ENCODE measurements at regions not wholly inside any gene's neighbourhood (a gene's known extent, or its start where the extent isn't known, plus 50 kb on each side); places are given as distances from the start of the nearest gene placed in this dataset.

DNA sequence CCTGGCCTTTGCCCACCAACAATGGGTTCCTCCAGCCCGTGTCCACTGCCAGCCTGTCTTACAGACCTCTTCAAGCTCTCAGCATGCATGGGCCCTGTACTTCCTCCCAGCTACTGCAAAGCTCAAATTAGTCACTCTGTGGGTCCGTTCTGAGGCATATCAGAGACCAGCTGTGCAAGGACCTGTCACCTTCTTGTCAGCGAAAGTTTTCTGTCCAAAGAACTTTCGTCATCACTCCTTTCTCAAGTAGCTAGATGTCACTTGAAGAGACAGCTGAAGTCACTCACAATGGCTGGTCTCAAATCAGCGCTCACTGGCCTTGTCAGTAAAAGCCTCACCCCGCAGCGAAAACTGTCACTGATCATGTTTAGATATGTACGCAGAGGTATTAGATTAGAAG is 91.4 kb upstream of the DYNLRB2 start:
- TF ChIP-seq POLR2AphosphoS5 (IDR thresholded peaks at IDR 0.05; ENCODE audit: insufficient read depth, low read depth, low read length) (no peak), POLR2A (IDR thresholded peaks at IDR 0.05; ENCODE audit: low read depth, low read length) (no peak), MAX (IDR thresholded peaks at IDR 0.05; ENCODE audit: insufficient read depth, insufficient read length) (no peak), EZH2 (IDR thresholded peaks at IDR 0.05; ENCODE audit: borderline replicate concordance, low read depth, low read length, severe bottlenecking) (no peak), MYC (IDR thresholded peaks at IDR 0.05; ENCODE audit: low read depth, low read length) (no peak)
- TF ChIP-seq, protein P1, sequence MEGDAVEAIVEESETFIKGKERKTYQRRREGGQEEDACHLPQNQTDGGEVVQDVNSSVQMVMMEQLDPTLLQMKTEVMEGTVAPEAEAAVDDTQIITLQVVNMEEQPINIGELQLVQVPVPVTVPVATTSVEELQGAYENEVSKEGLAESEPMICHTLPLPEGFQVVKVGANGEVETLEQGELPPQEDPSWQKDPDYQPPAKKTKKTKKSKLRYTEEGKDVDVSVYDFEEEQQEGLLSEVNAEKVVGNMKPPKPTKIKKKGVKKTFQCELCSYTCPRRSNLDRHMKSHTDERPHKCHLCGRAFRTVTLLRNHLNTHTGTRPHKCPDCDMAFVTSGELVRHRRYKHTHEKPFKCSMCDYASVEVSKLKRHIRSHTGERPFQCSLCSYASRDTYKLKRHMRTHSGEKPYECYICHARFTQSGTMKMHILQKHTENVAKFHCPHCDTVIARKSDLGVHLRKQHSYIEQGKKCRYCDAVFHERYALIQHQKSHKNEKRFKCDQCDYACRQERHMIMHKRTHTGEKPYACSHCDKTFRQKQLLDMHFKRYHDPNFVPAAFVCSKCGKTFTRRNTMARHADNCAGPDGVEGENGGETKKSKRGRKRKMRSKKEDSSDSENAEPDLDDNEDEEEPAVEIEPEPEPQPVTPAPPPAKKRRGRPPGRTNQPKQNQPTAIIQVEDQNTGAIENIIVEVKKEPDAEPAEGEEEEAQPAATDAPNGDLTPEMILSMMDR (IDR thresholded peaks at IDR 0.05; ENCODE audit: extremely low read depth in 1 of 2, insufficient read depth in 1 of 2, low read depth in 1 of 2, low read length in 2 of 2), result no peak

All from endothelial cell of umbilical vein (primary cell).